Fibroblast of the conjunctiva (primary cell): ENCODE measurements at regions not wholly inside any gene's neighbourhood (a gene's known extent, or its start where the extent isn't known, plus 50 kb on each side); places are given as distances from the start of the nearest gene placed in this dataset.

Experiments used
- DNase-seq: peaks from one replicate; pipeline ENCODE4 v3.0.0-alpha.2; 2010; ENCODE audit warnings: low read depth

DNA sequence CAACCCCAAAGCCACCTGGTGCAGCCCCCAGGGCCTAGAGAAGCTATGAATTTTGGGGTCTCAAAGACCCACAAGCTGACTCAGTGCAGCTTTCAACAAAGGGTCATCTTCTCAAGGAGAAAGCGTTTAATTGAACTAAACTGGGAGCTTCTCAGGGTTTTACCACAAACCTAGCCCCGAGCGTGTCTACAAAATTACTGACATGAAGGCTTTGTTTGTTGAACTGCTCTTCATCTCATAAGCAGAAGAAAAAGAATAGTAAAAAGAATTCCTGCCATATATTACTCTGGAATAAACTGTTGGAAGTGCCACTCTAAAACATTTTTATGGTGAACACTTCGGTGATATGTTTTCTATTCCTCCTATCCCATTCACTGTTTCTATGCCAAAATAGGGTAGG lies 50.8 kb upstream of the INCENP start:
- DNase-seq = no peak

DNA sequence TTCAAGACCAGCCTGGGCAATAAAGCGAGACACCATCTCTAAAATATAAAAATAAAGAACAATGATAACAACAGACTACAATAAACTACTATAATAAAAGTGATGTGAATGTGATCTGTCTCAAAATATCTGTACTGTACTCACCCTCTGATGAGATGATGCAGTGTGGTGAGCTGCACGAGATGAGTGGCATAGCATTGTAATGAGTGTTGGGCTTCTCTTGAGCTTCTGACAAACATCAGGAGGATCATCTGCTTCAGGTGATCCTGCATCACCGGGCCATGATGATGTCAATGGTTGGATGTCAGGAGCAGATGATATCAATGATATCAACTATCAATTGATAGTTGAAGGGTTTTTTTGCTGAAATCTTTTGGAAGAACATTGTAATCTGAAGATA lies 52.4 kb upstream of the INCENP start:
- DNase-seq = no peak

DNA sequence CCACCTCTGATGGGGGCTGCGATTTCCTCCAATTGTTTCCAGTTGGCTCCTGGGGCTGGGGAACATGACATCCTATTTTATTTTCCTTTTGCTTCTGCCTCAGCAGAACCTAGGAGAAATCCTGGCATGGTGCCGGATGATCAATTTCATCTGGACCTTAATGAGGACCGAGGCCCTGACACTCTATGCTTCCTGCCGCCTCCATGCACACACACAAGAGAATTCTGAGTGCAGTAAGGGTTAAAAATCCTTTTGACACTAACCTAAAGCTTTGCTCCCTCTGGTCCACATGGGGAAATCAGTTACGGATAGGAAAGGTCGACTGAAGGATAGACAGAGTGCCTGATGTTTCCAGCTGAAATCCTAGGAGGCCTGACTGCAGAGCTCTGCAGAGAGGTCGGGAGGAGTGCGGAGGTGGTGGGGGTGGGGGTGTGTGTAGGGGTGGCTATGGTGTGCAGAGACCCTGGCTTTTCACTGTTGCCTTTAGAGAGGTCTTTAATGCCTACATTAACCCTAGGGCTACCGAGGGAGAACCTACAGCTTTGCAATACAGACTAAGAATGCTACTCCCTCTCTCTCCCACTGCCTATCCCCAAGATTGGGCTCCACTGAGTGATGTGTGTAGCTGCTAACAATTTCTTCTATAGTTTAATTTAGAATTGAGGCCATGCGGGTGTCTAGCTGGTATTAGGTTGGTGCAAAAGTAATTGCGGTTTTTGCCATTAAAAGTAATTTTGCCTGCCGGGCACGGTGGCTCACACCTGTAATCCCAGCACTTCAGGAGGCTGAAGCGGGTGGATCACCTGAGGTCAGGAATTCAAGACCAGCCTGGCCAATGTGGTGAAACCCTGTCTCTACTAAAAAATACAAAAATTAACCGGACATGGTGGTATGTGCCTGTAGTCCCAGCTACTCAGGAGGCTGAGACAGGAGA lies 53.6 kb upstream of the INCENP start:
- DNase-seq = no peak

DNA sequence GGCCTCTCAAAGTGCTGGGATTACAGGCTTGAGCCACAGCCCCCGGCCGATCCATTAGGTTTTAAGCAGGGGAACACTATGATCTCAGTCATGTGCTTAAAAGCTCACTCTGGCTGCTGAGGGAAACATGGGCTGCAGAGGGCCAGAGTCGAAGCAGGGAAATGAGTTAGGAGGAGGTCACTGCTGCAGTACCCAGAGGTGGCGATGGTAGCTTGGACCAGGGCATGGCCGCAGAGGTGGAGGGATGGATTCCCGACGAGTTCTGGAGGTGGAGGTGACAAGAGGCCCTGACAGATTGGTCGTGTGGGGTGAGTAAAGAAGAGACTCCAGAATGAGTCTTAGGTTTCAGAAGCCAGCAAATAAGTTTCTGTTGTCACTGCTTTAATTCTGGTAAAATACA lies 54.4 kb upstream of the INCENP start:
- no peak for DNase-seq

DNA sequence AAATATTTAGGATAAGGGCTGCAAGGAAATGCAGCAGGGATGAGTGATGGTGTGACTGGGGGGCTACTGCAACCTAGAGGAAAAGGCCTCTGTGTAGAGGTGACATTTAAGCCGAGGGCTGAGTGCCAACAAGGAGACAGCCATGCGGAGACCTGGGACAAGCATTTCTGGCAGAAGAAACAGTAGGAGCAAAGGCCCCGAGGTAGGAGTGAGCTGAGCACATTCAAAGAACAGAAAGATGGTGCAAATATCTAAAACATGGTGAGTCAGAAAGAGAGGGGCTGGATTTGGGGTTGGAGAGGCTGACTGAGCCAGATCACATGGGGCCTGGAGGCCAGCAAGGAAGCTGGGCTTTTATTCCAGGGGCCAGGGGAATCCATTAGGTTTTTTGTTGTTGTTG lies 55.1 kb upstream of the INCENP start:
- DNase-seq = no peak

DNA sequence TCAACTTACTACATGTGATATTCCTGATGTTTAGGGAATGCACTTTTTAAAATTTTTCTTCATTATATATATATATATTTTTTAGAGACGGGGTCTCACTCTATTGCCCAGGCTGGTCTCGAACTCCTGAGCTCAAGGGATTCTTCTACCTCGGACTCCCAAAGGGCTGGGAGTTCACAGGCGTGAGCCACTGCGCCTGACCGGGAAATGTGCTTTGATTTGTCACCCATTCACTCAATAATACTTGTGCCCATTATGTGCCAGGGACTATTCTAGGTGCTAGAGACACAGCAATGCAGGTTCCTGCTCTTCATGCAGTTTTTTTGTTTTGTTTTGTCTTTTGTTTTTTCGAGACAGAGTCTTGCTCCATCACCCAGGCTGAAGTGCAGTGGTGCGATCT lies 56.1 kb upstream of the INCENP start:
- no peak for DNase-seq

DNA sequence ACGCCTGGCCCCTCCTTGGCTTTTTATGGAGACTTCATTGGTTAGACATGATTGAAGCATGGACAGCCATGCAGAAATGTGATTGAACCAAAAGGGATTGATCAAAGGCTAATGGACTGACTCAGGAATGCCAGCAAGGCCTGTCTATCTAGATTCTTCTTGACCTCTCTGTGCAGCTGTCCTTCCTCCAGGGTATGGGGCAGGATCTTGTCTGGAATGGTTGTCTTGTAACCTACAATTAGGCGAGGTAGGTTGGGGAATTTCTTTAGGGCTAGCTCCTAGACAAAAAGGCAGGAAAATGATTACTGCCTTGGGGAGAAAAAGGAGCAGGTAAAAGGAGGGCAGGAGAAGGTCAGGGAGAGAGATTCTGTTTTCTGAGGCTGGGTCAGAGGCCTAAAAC lies 59.6 kb upstream of the INCENP start:
- DNase-seq = no peak

DNA sequence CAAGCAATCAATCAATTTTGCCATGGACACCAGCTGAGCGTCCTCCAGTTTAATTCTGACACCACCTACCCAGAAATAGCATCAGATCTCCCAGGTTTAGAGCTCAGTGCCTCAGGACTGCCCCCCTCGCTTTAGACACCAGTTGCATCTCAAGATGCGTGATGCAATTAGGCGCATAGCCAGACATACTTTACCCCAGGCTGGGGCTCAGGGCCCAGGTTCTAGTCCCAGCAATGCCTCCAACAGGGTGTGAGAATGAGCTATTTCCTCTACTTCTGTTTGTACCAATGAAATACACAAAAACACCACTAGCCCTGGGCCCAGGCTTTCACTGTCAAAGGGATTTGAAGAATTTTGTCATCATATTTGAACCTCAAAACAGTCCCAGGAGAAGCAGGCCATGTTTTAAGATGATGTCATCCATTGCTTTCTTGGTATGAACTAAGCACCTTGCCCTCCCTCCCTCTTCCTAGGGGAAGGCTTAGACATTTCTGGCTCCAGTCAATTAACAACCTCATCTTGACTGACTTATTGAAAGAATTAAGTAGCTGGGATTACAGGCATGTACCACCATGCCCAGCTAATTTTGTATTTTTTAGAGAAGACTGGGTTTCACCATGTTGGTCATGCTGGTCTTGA lies 61.5 kb upstream of the INCENP start:
- no peak for DNase-seq

DNA sequence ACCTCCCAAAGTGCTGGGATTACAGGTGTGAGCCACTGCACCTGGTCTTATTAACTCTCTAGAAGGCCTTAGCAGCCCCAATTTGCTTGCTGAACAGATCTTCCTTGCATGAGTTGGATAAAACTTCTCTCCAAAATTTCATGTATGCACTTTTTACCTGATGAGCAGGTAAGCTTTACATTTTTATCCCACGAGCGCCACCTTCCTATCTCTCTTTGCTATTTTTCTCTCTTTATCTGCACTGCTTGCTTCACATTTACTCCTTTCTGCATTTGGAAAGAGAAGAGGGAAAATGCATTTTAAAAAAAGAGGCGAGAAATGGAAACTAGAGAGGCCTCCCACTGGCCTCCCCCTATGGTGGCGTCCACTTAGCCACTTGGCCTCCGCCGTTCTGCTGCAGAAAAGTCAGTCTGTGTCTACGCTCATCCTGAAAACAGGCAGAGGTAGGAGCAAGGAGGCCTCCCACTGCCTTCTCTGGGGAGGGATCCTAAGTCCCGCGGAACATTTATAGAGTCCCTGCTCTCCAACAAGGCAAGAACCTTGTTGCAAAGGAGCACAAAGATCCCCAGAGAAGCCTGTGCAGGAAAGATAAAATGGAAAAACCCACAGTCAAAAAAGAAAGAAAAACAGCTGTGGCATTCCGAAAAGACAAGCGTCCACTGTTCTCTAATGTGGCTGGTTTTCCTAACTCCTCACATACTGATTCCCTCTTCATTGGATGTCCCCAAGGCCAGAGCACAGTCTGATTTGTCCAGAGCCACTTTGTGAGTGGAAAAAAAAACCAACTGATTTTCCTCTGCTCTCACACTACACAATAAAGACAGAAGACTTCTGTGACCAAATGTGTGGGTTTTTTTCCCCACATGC lies 62.2 kb upstream of the INCENP start:
- no peak for DNase-seq

DNA sequence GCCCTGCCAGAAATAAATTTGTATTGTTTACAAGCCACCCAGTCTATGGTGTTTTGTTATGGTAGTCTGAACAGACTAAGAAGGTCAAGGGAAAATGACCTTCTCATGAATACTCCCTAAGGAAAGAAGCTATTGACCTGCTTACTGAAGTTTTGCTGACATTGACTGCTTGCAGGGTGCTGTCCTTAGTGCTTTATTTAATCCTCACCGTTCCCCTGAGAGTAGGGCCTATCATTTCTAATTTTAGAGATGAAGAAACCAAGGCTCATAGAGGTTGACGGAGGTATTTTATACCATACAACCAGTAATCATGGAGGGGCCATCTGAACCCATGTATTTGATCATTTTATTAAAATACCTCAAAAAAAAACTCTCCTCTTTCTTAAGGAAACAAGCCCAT lies 66.7 kb upstream of the INCENP start:
- DNase-seq = no peak

DNA sequence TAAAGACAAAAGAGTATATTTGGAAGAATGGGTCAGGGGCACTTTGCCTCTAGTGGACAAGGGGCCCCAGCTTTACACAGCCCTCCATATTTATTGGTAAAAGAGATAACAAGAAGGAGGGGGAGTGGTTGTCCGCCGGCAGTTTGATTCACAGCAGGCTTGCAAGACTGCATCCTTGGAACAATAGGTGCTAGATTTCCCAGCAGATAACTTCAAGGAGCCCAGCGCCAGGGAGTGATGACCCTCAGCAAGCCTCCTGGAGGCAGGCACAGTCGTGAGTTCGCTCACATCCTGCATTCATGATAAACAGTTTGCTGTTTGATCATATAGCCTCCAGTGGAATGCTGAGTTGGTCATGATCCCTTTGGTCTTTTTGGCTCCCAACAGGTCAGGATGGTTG lies 67.8 kb upstream of the INCENP start:
- no peak for DNase-seq

DNA sequence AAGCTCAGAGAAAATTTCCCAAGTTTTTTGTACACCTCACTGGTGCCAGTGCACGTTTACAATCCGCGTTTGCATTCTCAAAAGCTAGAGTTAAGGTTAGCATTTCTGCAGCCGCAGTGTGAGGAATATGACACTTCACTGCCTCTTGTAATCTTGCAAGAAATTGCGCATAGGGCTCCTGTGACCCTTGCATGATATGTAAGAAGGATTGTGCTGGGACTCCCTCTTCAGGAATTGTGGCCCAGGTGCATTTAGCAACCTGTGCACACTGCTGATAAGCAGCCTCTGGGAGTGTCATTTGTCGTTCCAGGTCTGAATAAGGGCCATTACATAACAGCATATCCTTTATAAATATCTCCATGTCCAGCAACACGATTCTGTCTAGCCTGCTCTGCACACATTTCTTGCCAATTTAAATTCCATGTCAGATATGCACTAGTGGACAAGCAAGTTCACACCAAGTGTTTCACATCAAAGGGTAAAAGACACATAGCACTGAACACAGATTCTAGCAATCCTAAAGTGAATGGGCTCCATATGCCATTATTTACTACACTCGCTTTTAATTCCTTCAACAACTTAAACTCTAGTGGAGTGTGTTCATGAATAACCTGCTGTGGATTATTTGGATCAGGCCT lies 69.2 kb upstream of the INCENP start:
- DNase-seq = peak; percentile 37

DNA sequence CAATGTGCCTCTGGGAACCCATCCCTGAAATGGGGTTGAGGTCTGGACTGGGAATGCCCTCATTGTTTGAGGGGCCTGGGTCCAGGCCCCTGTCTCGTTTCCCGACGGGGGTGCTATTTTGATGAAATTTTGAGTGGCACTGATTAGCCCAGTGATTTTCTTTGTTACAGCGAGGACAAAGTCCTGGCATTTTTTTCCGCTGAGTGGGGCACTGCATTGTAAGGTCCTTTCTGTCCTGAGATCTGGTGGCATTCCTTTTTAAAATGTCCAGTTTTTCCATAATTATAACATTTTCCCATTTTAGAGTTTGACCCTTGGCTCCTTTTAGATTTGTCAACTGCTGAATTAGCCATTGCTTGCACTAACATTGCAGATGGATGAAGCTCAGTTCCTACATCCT lies 69.7 kb upstream of the INCENP start:
- DNase-seq = no peak

DNA sequence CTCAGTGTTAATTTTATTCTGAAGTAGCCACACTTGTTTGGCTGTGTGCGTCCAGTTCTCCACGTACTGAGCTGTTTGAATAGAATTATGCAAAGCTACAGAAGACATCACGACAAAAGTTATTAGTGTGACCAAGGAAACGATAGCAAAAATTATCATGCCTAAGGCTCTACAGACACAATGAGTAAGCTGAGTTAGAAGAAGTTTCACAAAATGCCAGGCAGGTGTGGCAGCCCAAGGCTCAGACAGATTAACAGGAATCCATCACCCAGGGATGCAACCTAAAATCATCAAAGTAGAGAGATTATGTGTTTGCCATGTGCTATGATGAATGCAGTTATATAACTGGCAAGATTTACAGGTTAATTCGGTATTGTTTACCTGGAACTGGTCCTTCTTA lies 73.1 kb upstream of the INCENP start:
- no peak for DNase-seq

DNA sequence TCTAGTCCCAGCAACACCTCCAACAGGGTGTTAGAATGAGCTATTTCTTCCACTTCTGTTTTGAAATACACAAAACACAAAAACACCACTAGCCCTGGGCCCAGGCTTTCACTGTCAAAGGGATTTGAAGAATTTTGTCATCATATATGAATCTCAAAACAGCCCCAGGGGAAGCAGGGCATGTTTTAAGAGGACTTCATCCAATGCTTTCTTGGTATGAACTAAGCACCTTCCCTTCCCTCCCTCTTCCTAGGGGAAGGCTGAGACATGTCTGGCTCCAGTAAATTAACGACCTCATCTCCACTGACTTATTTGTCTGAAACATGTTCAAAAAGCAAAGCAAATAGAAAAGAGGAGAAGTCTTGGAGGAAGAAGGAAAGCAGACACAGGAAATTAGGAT lies 75.7 kb upstream of the INCENP start:
- no peak for DNase-seq

DNA sequence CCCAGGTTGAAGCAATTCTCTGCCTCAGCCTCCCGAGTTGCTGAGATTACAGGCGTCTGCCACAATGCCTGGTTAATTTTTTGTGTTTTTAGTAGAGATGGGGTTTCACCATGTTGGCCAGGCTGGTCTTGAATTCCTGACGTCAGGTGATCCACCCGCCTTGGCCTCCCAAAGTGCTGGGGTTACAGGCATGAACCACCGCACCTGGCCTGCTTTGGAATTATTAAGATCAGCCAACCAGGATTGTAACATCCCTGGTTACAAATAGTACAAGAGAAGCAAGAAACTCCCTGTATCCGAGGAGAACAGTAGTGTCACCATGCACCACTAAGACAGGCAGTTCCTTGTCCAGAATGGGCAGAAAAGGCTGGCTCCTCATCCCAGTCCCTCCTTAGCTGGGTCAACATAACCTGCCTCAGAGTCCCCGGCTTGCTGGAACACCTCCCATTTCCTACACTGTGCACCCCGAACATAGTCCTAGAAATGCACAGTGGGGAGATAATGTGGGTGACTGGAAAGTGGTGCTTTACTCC lies 77.2 kb upstream of the INCENP start:
- no peak for DNase-seq

DNA sequence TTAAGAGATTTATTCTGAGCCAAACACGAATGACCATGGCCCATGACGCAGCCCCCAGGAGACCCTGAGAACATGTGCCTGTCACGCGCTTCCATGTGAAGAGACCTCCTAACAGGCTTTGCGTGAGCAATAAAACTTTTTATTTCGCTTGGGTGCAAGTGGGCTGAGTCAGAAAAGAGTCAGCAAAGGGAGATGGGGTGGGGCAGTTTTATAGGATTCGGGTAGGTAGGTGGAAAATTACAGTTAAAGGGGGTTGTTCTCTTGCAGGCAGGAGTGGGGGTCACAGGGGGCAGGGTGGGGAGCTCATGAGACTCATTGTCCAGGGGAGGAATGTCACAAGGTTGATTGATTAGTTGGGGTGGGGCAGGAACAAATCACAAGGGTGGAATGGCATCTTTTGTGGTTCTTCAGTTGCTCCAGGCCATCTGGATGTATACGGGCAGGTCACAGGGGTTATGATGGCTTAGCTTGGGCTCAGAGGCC lies 77.2 kb upstream of the FTH1 start:
- DNase-seq = no peak

DNA sequence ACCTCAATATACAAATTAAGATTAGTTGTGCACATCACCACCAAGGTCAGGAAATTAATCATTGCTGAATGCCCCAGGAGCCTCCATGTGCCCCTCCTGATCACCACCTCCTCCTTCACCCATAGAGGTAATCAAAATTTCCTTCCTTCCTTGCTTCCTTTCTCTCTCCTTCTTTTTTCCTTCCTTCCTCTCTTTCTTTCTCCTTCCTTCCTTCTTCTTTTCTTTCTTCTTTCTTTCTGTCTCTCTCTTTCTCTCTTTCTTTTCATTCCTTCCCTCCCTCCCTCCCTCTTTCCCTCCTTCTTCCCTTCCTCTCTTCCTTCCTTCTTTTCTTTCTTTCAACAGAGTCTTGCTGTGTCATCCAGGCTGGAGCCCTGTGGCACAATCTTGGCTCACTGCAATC lies 67.9 kb upstream of the FTH1 start:
- no peak for DNase-seq

DNA sequence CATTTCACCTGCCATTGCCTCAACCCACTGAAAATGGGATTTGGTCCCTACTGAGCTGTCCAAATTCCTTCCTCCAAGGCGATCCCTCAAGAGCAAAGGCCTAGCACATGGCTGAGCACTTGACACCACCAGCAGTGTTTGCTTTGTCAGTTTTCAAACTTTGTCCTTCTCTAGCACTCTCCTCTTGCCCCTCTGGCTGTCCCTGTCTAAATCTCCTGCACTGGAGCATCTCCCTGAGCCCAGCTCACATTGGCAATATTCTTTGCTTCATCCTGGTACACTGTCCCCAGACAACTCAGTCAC lies 66.6 kb upstream of the FTH1 start:
- no peak for DNase-seq

DNA sequence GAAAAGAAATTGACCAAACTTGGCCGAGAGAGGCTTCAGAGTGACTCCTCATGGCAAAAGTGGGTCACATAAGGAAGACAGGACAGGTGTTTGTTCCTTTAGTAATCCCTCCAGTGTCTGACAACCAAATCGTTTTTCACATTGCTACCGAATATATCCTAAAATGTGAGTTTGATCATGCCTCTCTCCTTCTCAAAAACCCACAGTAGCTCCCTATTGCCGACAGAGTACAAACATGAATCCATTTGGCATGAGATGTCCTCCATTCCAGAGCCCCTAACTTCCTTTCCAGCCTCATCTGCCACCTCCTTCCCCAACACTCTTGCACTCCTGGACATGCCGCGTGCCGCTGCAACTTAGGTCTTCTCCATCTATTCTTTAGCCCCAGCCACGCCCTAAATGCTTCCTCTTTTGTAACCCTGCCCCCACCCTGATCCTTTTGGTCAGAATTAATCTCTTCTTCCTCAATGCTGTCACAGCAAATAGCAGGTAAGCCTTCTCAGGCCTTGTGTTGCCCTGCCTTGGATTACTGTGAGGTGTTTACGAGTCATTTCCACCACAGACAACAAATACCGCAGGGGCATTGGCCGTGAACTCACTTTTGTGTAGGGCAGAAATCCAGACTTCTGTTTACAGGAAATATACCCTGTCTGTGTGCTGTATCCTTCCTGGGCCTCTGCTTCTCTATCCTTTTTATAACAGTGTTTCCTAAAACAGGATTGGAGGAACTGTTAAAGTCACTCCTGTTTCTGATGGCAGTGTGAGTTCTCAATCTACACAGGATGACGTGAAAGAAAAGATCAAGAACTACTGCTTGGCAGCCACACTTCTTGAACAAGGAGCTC lies 66.0 kb upstream of the FTH1 start:
- DNase-seq = no peak

DNA sequence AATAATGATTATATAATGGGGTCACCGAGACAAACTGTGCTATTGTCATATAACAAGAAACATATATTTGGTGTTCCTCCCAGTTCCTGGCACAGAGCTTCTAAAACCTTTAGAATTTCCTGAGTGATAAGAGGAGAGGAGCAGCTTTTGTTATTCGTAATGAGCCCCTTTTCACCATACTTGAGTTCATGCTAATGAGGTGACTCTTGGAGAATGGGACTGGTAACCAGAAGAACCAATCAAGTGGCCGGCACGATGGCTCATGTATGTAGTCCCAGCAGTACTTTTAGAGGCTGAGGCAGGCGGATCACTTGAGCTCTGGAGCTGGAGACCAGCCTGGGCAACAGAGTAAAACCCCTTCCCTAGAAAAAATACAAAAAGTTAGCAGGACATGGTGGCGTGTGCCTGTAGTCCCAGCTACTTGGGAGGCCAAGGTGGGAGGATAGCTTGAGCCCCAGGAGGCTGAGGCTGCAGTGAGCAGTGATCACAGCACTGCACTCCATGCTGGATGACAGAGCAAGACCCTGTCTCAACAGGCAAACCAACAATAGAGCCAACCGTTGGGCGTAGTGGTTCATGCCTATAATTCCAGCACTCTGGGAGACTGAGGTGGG lies 62.7 kb upstream of the FTH1 start:
- DNase-seq = no peak
